GM19238 (cell line): ENCODE measurements at regions not wholly inside any gene's neighbourhood (a gene's known extent, or its start where the extent isn't known, plus 50 kb on each side); places are given as distances from the start of the nearest gene placed in this dataset.

Experiments used
- DNase-seq: peaks from one replicate; pipeline ENCODE4 v3.0.0; 2011; ENCODE audit warnings: low spot score; ENCODE audit not compliant: insufficient read length

GRCh38 chr1:30610917-30611316, 112.5 kb downstream of the MATN1 start:
- no peak for DNase-seq

- DNase-seq, result no peak
Measured at GRCh38 chr1:30609999-30610345, 113.4 kb downstream of the MATN1 start.

- DNase-seq, result no peak
Measured at GRCh38 chr1:30609336-30609998, 113.9 kb downstream of the MATN1 start.

DNA sequence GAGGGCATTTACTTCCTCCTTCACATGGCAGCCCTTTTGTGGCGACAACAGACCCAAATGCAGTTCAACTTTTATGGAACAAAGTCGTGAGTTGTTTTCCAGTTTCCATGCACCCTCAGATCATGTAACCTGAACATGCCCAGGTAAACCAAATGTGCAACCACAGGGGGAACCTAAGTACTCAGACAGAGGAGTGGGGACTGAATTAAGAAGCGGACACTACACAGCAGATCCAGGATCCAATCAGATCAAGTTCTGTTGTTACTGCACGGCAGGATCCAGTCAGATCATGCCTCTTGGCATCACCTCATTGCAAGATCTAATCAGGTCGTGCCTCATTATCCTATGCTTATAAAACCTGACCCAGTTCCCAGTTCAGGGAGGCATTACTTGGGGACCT, 115.7 kb downstream of the MATN1 start:
- no peak for DNase-seq

GRCh38 chr1:30606166-30606565, 117.2 kb downstream of the MATN1 start:
- no peak for DNase-seq

DNA sequence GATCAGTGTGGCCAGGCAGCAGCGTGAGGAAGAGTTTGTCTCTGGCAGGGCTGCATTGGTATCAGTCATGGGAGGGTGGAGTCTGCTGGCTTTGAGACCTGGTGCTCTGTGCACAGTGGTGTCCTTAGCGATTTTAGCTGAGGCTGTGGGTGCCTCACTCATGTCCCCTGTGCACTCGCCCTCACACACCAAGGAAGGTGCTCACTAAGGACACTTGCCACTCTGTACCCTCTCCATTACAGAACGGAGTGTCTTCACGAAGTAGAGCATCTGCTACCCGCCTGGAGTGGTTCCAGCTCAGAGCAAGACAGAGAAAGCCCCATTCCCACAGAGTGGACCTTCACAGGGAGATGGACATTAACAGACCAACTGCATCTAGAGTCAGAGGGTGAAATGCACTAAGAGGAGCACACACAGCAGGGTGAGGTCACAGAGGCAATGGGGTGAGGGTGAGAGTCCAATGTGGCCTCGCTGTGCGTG, 117.9 kb downstream of the MATN1 start:
- no peak for DNase-seq

GRCh38 chr1:30604801-30605440, 118.5 kb downstream of the MATN1 start:
- no peak for DNase-seq

GRCh38 chr1:30603081-30603858, 120.1 kb downstream of the MATN1 start:
- DNase-seq, result no peak

DNA sequence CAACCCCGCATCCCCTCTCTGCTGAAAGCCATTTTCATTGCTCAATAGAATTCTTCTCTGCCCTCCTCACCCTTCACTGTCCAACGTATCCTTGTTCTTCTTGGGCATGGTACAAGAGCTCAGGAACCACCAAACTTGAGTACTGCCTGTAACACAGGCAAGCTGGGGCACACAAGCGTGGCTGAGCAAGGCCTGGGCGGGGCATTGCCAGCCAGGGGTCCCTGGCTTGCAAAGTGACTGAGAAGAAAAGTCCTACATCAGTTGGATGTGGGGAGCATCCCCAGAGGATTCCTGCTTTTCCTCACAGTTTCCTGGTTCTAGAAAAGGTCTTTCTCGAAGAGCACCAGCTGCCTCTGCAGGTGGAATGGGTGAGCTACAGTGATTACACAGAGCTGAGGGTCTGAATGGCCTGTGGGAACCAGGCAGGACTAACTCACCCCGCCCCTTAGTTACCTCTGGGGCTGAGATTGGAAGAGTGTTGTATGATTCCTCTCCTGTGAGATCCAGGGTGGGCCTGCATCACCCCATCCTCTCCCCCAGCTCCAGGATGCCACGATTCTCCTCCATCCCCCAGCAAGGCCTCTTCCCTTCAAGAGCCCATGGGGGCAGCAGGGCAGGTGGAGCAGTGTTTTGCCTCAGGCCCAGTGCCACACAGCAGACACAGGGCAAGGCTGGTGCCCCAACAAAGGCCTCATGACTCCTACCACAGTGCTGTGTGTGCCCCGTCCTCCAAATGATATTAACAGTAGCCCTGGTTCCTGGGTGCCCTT, 121.9 kb downstream of the MATN1 start:
- no peak for DNase-seq

DNA sequence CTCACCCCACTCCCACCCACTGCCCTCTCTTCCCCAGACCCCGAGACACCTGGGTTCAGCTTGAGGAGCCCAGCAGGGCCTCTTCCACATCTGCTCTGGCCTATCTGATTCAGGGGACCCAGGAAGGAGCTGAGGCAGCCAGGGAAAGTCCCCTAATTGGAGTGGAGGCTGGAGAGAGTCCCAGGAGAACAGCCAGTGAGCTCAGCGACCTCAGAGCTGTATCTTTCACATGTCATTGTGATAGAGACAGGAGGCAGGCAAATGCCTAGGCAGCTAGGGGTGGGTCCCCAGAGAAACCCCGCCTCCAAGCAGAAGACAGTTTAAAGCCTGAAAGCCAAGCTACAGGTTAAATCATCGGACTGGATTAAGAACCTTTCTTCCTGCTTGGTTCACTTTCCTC, 122.7 kb downstream of the MATN1 start:
- no peak for DNase-seq

DNA sequence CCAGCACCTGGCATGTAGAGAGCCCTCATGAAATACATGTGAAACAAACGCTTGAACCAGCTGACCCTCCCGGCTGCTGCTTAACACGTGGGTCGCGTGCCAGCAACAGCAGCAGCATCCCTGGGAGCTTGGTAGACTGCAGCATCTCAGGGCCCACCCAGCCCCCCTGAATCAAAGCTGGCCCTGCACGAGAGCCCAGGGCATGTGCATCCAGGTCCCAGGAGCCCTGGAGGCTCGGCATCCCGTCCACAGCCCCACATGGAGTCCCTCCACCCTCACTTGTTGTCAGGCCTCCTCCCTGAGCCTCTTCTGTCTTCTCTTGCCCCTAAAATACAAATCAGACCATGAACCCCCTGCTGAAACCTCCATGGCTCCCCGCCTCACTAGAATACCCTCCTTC, 123.1 kb downstream of the MATN1 start:
- DNase-seq, result no peak

DNA sequence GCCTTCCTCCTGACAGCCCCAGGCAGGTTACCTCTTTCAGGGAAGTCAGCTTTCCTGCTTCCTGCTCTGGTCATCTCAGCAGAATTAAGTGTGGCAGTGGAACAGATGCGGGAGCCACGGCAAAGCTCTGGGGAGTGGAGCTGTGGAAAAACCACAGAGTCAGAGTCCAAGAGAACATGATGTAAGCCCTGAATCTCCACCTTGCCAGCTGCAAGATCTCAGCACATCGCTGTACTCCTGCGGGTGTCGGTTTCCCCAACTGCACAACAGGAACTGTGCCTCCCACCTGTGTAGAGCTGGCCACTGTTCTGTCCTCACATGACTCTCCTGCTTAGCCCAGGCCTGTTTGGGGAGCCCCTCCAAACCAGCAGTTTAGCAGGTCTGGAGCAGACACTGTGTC, 123.7 kb downstream of the MATN1 start:
- no peak for DNase-seq

GRCh38 chr1:30598571-30599114, 124.7 kb downstream of the MATN1 start:
- DNase-seq, result no peak

GRCh38 chr1:30597711-30598110, 125.7 kb downstream of the MATN1 start:
- no peak for DNase-seq

DNA sequence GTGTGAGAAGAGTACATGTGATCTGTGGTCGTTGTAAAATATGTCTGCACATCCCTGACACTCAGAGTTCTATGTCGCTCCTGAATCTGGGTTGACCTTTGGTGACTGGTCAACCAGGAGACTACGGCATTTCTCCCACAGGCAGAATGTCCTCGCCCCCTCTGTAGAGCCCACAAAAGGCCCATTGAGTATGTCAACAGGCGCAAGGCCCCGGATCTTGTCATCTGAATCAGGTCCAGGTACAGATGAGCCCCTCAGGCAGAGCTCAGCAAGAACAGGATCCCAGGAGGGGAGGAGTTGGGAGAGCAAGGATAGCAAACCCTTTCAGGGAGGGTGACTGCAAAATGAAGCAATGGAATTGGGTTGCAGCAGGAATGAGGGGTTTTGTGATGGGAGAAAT, 126.5 kb downstream of the MATN1 start:
- DNase-seq, result no peak

DNA sequence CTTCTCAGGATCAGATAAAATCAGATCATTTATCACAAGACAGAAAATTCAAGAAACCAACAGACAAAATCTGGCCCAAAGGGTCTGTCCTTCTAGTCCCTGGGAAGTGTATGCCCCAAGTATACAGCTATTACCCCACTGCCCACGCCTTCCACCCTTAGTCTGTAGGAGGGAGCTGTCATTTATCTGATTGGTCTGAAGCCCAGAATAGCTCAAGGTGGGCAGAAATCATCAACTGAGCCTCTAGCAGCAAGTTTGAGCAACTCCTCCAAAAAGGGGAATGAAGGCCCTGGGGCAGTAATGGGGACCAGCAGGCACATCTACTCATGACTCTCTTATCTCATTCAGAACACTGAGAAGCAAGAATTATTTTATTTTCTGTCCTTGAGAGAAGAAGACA, 126.9 kb downstream of the MATN1 start:
- no peak for DNase-seq

- no peak for DNase-seq
Measured at GRCh38 chr1:30589083-30589482, 134.3 kb downstream of the MATN1 start.

DNA sequence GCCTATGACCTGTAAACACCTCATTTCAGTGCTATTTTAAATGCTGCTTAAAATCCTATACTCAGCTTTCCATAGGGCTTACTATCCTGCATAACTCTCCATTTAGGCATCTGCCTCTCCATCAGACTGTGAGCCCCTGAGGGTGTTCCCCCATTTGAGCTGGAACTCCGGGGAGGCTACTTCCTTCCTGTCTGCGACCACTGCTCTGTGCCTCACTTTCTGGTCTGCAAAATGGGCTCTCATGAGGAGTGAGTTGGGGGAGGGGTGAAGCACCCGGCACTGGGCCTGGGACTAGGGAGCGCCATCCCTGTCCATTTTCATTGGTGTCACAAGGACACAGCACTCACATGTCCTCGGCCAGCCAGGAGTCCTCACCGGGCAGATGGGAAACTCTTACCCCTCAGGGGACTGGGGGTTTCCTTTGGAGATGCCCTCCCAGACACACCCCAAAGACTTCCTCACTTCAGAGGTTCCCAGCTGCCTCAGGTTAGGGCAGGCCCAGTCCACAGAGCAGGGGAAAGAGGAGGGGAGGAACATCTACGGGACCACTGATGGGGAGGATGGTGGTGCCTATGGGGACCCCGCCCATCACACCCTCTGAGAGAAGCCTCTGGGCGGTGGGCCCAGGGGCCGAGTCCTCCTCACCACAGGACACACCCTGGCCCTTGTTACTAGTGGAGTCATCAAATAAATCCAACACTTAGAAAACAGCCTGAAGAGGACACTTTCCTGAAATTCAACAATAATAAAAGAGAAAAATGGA, 134.9 kb downstream of the MATN1 start:
- no peak for DNase-seq

GRCh38 chr1:30586671-30587070, 136.7 kb downstream of the MATN1 start:
- DNase-seq, result no peak

DNA sequence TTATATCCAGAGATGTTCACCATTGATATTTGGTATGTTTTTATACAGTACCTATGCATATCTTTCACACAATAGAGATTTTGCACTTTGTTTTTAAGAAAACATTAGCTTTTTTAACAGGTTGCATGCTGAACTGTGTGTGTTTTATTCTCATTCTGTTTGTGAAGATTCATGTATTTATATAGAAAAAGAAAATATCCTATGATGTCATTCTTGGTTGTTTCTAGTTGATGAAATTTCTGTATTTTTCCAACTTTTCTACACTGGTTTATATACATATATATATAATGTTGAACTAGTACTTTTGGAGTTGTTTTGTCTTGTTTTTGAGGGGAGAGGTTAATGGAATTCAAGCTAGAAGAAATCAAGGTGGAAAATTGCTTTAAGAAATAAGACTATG, 143.8 kb downstream of the MATN1 start:
- no peak for DNase-seq

GRCh38 chr1:30575066-30575465, 148.3 kb downstream of the MATN1 start:
- DNase-seq, result no peak
